ENCODE measurements at regions not wholly inside any gene's neighbourhood (a gene's known extent, or its start where the extent isn't known, plus 50 kb on each side); places are given as distances from the start of the nearest gene placed in this dataset.
A peak's percentile ranks its signal among the peaks of the same experiment; 100 is the strongest.

GRCh38 chr6:130515306-130515705 is 149.5 kb downstream of the TMEM200A start:
- no peak for TF ChIP-seq CTCF (IDR thresholded peaks at IDR 0.05; ENCODE audit: extremely low read depth, missing control alignments)
- DNase-seq (ENCODE audit: low spot score): no peak

- TF ChIP-seq CTCF (IDR thresholded peaks at IDR 0.05; ENCODE audit: extremely low read depth, missing control alignments): no peak
- DNase-seq (ENCODE audit: low spot score): no peak
These were observed 150.8 kb downstream of the TMEM200A start for GRCh38 chr6:130516604-130517003.

GRCh38 chr6:130517444-130517931 is 151.7 kb downstream of the TMEM200A start:
- peak; percentile 49 for DNase-seq (ENCODE audit: low spot score)
- TF ChIP-seq CTCF (IDR thresholded peaks at IDR 0.05; ENCODE audit: extremely low read depth, missing control alignments): no peak

- no peak for TF ChIP-seq CTCF (IDR thresholded peaks at IDR 0.05; ENCODE audit: extremely low read depth, missing control alignments)
- no peak for DNase-seq (ENCODE audit: low spot score)
These were observed 152.8 kb downstream of the TMEM200A start for GRCh38 chr6:130518588-130518987.

- no peak for DNase-seq (ENCODE audit: low spot score)
- no peak for TF ChIP-seq CTCF (IDR thresholded peaks at IDR 0.05; ENCODE audit: extremely low read depth, missing control alignments)
These were observed 154.4 kb downstream of the TMEM200A start for GRCh38 chr6:130520221-130520620.

GRCh38 chr6:130520801-130521200 is 155.0 kb downstream of the TMEM200A start:
- no peak for TF ChIP-seq CTCF (IDR thresholded peaks at IDR 0.05; ENCODE audit: extremely low read depth, missing control alignments)
- DNase-seq (ENCODE audit: low spot score): no peak

- no peak for TF ChIP-seq CTCF (IDR thresholded peaks at IDR 0.05; ENCODE audit: extremely low read depth, missing control alignments)
These were observed 158.7 kb downstream of the TMEM200A start for GRCh38 chr6:130524552-130524951.

More at GRCh38 chr6:130524552-130524951, 158.7 kb downstream of the TMEM200A start:
- no peak for DNase-seq (ENCODE audit: low spot score)
